Mesothelial cell of epicardium (in vitro differentiated cells): ENCODE measurements at regions not wholly inside any gene's neighbourhood (a gene's known extent, or its start where the extent isn't known, plus 50 kb on each side); places are given as distances from the start of the nearest gene placed in this dataset.

Experiments used
- DNase-seq, 2 experiments: peaks; one replicate each; pipeline ENCODE4 v3.0.0; 2021; ENCODE audit warnings: low spot score in 2 of 2; ENCODE audit not compliant: unreplicated experiment in 2 of 2
- H3K27ac Mint-ChIP-seq: 2 replicates; pipeline ENCODE4 v1.8.0; 2021; ENCODE audit warnings: mixed read lengths
- H3K27me3 Mint-ChIP-seq: 2 replicates; pipeline ENCODE4 v1.8.0; 2021; ENCODE audit warnings: low read depth, mixed read lengths
- H3K36me3 Mint-ChIP-seq: 2 replicates; pipeline ENCODE4 v1.8.0; 2021; ENCODE audit warnings: mixed read lengths
- H3K4me1 Mint-ChIP-seq: 2 replicates; pipeline ENCODE4 v1.8.0; 2021; ENCODE audit warnings: mixed read lengths
- H3K4me3 Mint-ChIP-seq: 2 replicates; pipeline ENCODE4 v1.8.0; 2021; ENCODE audit warnings: mild to moderate bottlenecking, moderate library complexity, mixed read lengths
- H3K9me3 Mint-ChIP-seq: 2 replicates; pipeline ENCODE4 v1.8.0; 2021; ENCODE audit warnings: mixed read lengths
- TF ChIP-seq, protein P1 (sequence below): fragments of 200-600 bp; sonication (generic); IDR thresholded peaks from one replicate; pipeline ENCODE4 v1.5.0; 2021; ENCODE audit warnings: antibody characterized with exemption; ENCODE audit not compliant: unreplicated experiment

GRCh38 chr4:42342459-42342858, 54.8 kb upstream of the SHISA3 start:
- TF ChIP-seq, protein P1, sequence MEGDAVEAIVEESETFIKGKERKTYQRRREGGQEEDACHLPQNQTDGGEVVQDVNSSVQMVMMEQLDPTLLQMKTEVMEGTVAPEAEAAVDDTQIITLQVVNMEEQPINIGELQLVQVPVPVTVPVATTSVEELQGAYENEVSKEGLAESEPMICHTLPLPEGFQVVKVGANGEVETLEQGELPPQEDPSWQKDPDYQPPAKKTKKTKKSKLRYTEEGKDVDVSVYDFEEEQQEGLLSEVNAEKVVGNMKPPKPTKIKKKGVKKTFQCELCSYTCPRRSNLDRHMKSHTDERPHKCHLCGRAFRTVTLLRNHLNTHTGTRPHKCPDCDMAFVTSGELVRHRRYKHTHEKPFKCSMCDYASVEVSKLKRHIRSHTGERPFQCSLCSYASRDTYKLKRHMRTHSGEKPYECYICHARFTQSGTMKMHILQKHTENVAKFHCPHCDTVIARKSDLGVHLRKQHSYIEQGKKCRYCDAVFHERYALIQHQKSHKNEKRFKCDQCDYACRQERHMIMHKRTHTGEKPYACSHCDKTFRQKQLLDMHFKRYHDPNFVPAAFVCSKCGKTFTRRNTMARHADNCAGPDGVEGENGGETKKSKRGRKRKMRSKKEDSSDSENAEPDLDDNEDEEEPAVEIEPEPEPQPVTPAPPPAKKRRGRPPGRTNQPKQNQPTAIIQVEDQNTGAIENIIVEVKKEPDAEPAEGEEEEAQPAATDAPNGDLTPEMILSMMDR, result no peak
- H3K4me3 Mint-ChIP-seq, result no peak overlapping the region
- no peaks in the 10 kb centered on the region for H3K9me3 Mint-ChIP-seq
- peak overlapping the region; percentile 39 for H3K27ac Mint-ChIP-seq
- H3K27me3 Mint-ChIP-seq, result peaks cover 5% of the 10 kb centered on the region
- no peaks in the 10 kb centered on the region for H3K36me3 Mint-ChIP-seq
- H3K4me1 Mint-ChIP-seq, result peaks cover 8% of the 10 kb centered on the region
- DNase-seq, result no peak

GRCh38 chr4:42344309-42344708, 53.0 kb upstream of the SHISA3 start:
- H3K4me3 Mint-ChIP-seq, result no peak overlapping the region
- TF ChIP-seq, protein P1, result no peak
- H3K4me1 Mint-ChIP-seq, result peaks cover 8% of the 10 kb centered on the region
- no peak for DNase-seq
- no peak overlapping the region for H3K27ac Mint-ChIP-seq
- no peaks in the 10 kb centered on the region for H3K36me3 Mint-ChIP-seq
- peaks cover 5% of the 10 kb centered on the region for H3K27me3 Mint-ChIP-seq
- H3K9me3 Mint-ChIP-seq, result no peaks in the 10 kb centered on the region

- Mint-ChIP-seq H3K9me3 (no peaks in the 10 kb centered on the region), H3K27me3 (peaks cover 5% of the 10 kb centered on the region), H3K36me3 (no peaks in the 10 kb centered on the region), H3K4me3 (no peak overlapping the region), H3K27ac (no peak overlapping the region), H3K4me1 (peaks cover 3% of the 10 kb centered on the region)
- DNase-seq, result no peak
- TF ChIP-seq, protein P1, result no peak
Measured at GRCh38 chr4:42344749-42345148, 52.5 kb upstream of the SHISA3 start.

DNA sequence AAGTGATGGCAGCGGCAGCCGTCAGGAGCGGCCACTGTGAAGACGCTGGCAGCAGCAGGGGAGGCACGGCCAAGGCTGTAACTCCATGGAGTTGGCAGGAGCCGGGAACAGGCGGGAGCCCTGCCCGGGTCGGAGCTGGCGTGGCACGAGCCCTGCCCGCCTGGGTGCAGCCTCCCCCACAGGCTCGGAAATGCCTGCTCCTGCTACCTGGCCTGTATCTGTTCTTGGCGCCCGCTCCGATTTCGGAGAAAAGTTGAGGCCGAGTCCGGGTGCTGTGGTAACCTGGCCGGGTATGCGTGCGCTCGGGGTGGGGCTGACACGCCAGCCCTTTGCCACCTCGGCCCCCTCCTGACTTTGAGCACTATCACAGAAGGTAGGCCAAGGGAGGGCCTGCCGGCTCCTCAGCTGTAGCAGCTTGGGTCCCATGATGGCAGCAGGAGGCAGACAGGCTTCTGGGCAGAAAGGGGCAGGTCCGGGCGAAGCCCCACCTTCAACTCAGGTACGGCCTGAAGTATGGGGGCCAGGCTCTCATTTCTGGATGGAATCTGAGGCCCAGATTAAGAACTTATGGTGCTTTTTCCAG, 51.2 kb upstream of the SHISA3 start:
- H3K27me3 Mint-ChIP-seq, result peaks cover 5% of the 10 kb centered on the region
- no peaks in the 10 kb centered on the region for H3K36me3 Mint-ChIP-seq
- no peak overlapping the region for H3K27ac Mint-ChIP-seq
- TF ChIP-seq, protein P1, result no peak
- no peak overlapping the region for H3K4me3 Mint-ChIP-seq
- no peak for DNase-seq
- no peaks in the 10 kb centered on the region for H3K9me3 Mint-ChIP-seq
- no peaks in the 10 kb centered on the region for H3K4me1 Mint-ChIP-seq

DNA sequence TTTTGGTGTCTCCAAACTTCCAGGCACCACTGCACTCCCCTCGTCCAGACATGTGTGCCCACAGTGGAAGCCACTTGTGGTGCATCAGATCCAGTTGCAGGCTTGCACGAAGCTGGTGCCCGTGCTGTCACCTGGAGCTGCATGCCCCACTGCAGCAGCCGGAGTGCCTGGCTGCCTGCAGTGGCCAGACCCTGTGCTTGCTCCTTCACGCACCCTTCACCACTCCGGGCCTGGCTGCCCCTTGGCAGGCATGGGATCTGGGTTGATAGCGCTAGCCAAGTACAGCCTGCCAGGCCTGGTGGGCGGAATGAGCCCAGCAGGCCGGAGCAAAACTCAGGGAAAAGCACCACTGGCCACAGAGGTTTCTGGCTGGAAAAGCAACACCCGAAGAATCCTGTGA, 50.2 kb upstream of the SHISA3 start:
- TF ChIP-seq, protein P1, result no peak
- Mint-ChIP-seq H3K9me3 (no peaks in the 10 kb centered on the region), H3K27ac (no peak overlapping the region), H3K36me3 (no peaks in the 10 kb centered on the region), H3K4me1 (no peaks in the 10 kb centered on the region), H3K27me3 (peaks cover 5% of the 10 kb centered on the region), H3K4me3 (no peak overlapping the region)
- no peak for DNase-seq
